Lung (tissue), 11 donors: ENCODE measurements at regions not wholly inside any gene's neighbourhood (a gene's known extent, or its start where the extent isn't known, plus 50 kb on each side); places are given as distances from the start of the nearest gene placed in this dataset.

ENCODE experiments used
- ATAC-seq: fragments of 200-7000 bp; cut with Tn5 transposase; one replicate; pipeline ENCODE4 v1.9.1; 2020; ENCODE audit warnings: moderate number of reproducible peaks; ENCODE audit not compliant: insufficient read depth, low FRiP score
- DNase-seq, 3 donors: peaks; one replicate each; pipeline ENCODE4 v3.0.0-alpha.2; 2013 to 2017
- H3K27ac ChIP-seq, 2 donors: one replicate each; pipeline ENCODE4 v1.5.1; 2013; ENCODE audit warnings: mild to moderate bottlenecking in 2 of 2, moderate library complexity in 2 of 2, control low read depth in 1 of 2, inconsistent platforms in 1 of 2, low read depth in 1 of 2, low read length in 1 of 2
- H3K27me3 ChIP-seq, 3 donors: one replicate each; pipeline ENCODE4 v1.5.1; 2013; ENCODE audit warnings: low read length in 2 of 3; ENCODE audit not compliant: control insufficient read depth in 3 of 3, insufficient read depth in 3 of 3
- H3K36me3 ChIP-seq, 4 donors: one replicate each; pipeline ENCODE4 v1.5.1; 2013; ENCODE audit warnings: low read length in 4 of 4, mild to moderate bottlenecking in 1 of 4, moderate library complexity in 1 of 4; ENCODE audit not compliant: control insufficient read depth in 4 of 4, insufficient read depth in 4 of 4
- H3K4me1 ChIP-seq, 5 donors: one replicate each; pipeline ENCODE4 v1.5.1; 2013; ENCODE audit warnings: low read length in 5 of 5, mild to moderate bottlenecking in 2 of 5, moderate library complexity in 1 of 5; ENCODE audit not compliant: control insufficient read depth in 5 of 5, insufficient read depth in 5 of 5
- H3K4me3 ChIP-seq: one replicate; pipeline ENCODE4 v1.5.1; 2013; ENCODE audit warnings: mild to moderate bottlenecking, control low read depth, moderate library complexity
- H3K9ac ChIP-seq, 2 donors: one replicate each; pipeline ENCODE4 v1.5.1; 2013; ENCODE audit warnings: low read length in 2 of 2, control low read depth in 1 of 2; ENCODE audit not compliant: insufficient read depth in 1 of 2
- H3K9me3 ChIP-seq, 4 donors: one replicate each; pipeline ENCODE4 v1.5.1; 2013; ENCODE audit warnings: low read length in 3 of 4, mild to moderate bottlenecking in 1 of 4, moderate library complexity in 1 of 4; ENCODE audit not compliant: control insufficient read depth in 4 of 4, insufficient read depth in 3 of 4
- CTCF ChIP-seq: IDR thresholded peaks from 2 replicates; pipeline ENCODE4 v1.5.1; 2012; ENCODE audit warnings: mild to moderate bottlenecking; ENCODE audit errors: control extremely low read depth, extremely low read depth
- WGBS, 2 donors: extraction: QIAGEN DNeasy Blood & Tissue Kit; methylation state at CpG; one replicate each; pipeline ENCODE4 v1.1.7; 2013; 5-methylcytosine and 5-hydroxymethylcytosine counted together
- donor health status: control.
- donor health status: control.
- donor health status: Bipolar disorder and iron deficiency.
- donor health status: healthy.
- donor health status: DM: yes; HTN: yes; CAD: no.

- H3K4me1 ChIP-seq: no peaks in the 10 kb centered on the region
- H3K4me3 ChIP-seq: no peak overlapping the region
- ATAC-seq (no peak), DNase-seq (peak in 1 of 3 donors; percentile 1)
- peaks cover 0 to 2% (median 0%) of the 10 kb centered on the region in 3 donors for H3K27me3 ChIP-seq
- 44 to 51% methylated on average over 18 of the region's 18 CpGs for WGBS, 2 donors
- no peaks in the 10 kb centered on the region for H3K9me3 ChIP-seq
- no peaks in the 10 kb centered on the region for H3K36me3 ChIP-seq
- H3K9ac ChIP-seq: no peak overlapping the region
- no peak overlapping the region for H3K27ac ChIP-seq
- no peak for TF ChIP-seq CTCF
These were observed 64.7 kb upstream of the CCDC39 start for GRCh38 chr3:180743813-180744590.

- no peak for TF ChIP-seq CTCF
- no peak overlapping the region for H3K9ac ChIP-seq
- H3K4me3 ChIP-seq: no peak overlapping the region
- DNase-seq (peak in 2 of 3 donors; percentile 4 to 16), ATAC-seq (no peak)
- H3K27ac ChIP-seq: no peak overlapping the region
- WGBS, 2 donors: 42 to 78% methylated on average over 1 of the region's 1 CpG
- no peaks in the 10 kb centered on the region for H3K36me3 ChIP-seq
- H3K4me1 ChIP-seq: no peaks in the 10 kb centered on the region
- no peaks in the 10 kb centered on the region for H3K9me3 ChIP-seq
- H3K27me3 ChIP-seq: peaks cover 0 to 2% (median 0%) of the 10 kb centered on the region in 3 donors
These were observed 68.6 kb upstream of the CCDC39 start for GRCh38 chr3:180747805-180748361.

- TF ChIP-seq CTCF: no peak
- 75 to 78% methylated on average over 3 of the region's 3 CpGs for WGBS, 2 donors
- no peak for DNase-seq
- ATAC-seq: no peak
- H3K9ac ChIP-seq: no peak overlapping the region
- H3K4me1 ChIP-seq: no peaks in the 10 kb centered on the region
- no peaks in the 10 kb centered on the region for H3K9me3 ChIP-seq
- peaks cover 0 to 2% (median 0%) of the 10 kb centered on the region in 3 donors for H3K27me3 ChIP-seq
- H3K27ac ChIP-seq: no peak overlapping the region
- H3K4me3 ChIP-seq: no peak overlapping the region
- H3K36me3 ChIP-seq: no peaks in the 10 kb centered on the region
These were observed 70.0 kb upstream of the CCDC39 start for GRCh38 chr3:180749322-180749721.

- Histone ChIP-seq H3K9me3 (no peaks in the 10 kb centered on the region), H3K9ac (no peak overlapping the region), H3K36me3 (no peaks in the 10 kb centered on the region), H3K4me1 (no peaks in the 10 kb centered on the region), H3K27ac (no peak overlapping the region), H3K4me3 (no peak overlapping the region), H3K27me3 (peaks cover 0 to 2% (median 0%) of the 10 kb centered on the region in 3 donors)
- ATAC-seq (no peak), DNase-seq (no peak)
- no peak for TF ChIP-seq CTCF
These were observed 70.5 kb upstream of the CCDC39 start for GRCh38 chr3:180749796-180750195.
